Hepatocyte (in vitro differentiated cells): ENCODE measurements at regions not wholly inside any gene's neighbourhood (a gene's known extent, or its start where the extent isn't known, plus 50 kb on each side); places are given as distances from the start of the nearest gene placed in this dataset.

Experiments
- CTCF ChIP-seq: fragments of 200-600 bp; sonication (generic); IDR thresholded peaks from 2 replicates; pipeline ENCODE4 v1.5.1; 2016; ENCODE audit warnings: antibody characterized with exemption, mild to moderate bottlenecking; ENCODE audit not compliant: poor library complexity
- EZH2 ChIP-seq: fragments of 200-600 bp; sonication (generic); IDR thresholded peaks from 2 replicates; pipeline ENCODE4 v1.6.1; 2016; ENCODE audit warnings: antibody characterized with exemption, mild to moderate bottlenecking, borderline replicate concordance

- TF ChIP-seq CTCF (no peak), EZH2 (no peak)
Observed at GRCh38 chr3:191802671-191803070, 341.7 kb downstream of the PYDC2 start.
